GM21723 (cell line): ENCODE measurements at regions not wholly inside any gene's neighbourhood (a gene's known extent, or its start where the extent isn't known, plus 50 kb on each side); places are given as distances from the start of the nearest gene placed in this dataset.

Experiments used
- ATAC-seq: cut with Tn5 transposase; IDR thresholded peaks from one replicate; pipeline ENCODE4 v1.9.1; 2021; ENCODE audit warnings: mild to moderate bottlenecking, moderate library complexity; ENCODE audit not compliant: unreplicated experiment

GRCh38 chr5:58208674-58209073, 251.2 kb downstream of the PLK2 start:
- ATAC-seq = no peak

- ATAC-seq = no peak
Observed at GRCh38 chr5:58207076-58207475, 252.8 kb downstream of the PLK2 start.

DNA sequence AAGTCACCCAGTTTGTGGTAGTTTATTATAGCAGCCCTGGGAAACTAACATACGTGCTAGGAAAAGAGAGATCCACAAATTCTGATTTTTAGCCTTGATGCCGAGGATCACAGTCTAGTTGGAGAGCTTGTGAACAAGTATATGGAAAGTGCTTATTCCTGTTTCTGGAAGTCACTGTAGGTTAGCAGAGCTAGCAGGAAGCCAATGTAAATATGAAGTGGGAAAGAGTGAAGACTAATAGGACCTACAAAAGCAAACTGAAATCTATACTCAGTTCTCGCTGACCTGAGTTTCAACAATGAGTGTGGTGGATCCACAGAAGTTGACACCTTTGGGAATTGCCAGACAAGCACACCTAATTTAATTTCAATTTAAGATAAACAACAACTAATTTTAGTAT, 254.9 kb downstream of the PLK2 start:
- no peak for ATAC-seq

- no peak for ATAC-seq
Observed at GRCh38 chr5:58202941-58203444, 256.9 kb downstream of the PLK2 start.

- no peak for ATAC-seq
Observed at GRCh38 chr5:58201922-58202648, 257.8 kb downstream of the PLK2 start.

DNA sequence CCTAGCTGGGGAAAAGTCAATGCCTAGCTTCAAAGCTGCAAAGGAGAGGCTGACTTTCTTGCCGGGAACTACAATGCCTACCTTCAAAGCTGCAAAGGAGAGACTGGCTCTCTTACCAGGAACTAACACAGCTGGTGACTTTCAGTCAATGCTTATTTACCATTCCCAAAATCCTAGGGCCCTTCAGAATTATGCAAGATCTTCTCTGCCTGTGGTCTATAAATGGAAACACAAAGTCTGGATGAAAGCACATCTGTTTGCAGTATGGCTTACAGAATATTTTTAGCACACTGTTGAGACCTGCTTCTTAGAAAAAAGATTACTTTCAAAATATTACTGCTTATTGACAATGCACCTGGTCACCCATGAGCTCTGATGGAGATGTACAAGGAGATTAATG, 259.4 kb downstream of the PLK2 start:
- no peak for ATAC-seq

DNA sequence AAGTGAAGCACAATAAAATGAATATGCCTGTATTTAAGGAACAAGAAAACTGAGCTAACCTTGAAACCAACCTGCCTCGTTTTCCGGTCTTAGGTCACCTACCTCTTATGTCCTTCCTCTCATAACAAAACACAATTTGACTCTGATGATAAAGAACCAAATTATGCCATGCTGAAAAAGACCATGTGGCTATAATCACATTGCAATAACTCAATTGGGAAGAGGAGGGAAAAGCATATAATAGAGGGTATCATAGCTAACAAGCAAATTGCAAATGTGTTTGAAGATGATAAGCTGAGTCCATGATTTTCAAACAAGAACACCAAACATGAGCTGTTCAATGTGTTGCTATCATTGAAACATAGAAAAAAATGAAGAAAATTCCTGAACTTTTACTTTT, 260.8 kb downstream of the PLK2 start:
- no peak for ATAC-seq

DNA sequence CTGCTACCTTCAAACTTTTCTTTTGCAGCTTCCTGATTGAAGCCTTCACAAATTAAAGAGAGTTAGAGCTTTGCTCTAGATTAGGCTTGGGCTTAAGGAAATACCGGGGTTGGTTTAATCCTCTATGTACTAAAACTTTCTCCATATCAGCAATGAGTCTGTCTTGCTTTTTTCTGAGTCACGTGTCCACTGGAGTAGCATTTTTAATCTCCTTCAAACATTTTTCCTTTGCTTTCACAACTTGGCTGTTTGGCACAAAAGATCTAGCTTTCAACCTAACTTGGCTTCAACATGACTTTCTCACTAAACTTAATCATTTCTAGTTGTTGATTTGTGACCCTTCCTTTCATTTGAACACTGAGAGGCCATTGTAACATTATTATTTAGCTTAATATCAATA, 261.6 kb downstream of the PLK2 start:
- no peak for ATAC-seq

DNA sequence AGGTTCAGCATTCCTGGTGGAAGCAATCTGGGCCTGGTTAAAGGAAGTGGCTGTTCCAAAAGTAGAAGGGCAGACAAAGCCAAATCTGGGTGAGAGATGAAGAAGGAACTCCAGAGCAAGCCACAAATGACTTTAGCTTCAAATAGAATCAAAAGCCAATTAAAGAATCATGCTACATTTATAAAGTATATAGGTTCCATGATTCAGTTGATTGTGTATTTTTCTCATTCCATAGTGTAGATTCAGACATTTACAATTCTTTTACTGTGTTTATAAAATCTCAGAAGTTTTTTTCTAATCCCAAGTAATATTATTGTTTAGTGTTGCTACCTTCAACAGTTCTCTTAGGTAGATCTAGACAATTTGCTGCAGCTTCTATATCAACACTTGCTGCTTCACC, 262.0 kb downstream of the PLK2 start:
- ATAC-seq = no peak

DNA sequence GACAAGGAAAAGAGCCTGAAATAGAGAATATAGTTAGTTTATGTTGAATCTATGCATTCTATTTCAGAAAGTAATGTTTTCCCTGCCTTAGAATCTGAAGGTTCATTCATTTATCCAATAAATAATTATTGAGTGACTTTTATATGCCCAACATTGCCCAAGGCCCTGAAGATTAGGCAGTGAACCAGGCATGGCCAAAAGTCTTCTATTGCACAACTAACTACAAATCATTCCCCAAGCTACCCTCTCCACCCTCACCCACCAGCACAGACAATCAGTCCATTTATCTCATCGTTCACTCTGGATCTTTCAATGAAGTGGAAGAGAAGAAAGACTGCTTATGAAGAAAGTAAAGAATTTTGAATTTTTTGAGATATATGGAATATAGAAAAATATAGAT, 268.4 kb downstream of the PLK2 start:
- ATAC-seq = no peak

- ATAC-seq = no peak
Observed at GRCh38 chr5:58188262-58188651, 271.6 kb downstream of the PLK2 start.

DNA sequence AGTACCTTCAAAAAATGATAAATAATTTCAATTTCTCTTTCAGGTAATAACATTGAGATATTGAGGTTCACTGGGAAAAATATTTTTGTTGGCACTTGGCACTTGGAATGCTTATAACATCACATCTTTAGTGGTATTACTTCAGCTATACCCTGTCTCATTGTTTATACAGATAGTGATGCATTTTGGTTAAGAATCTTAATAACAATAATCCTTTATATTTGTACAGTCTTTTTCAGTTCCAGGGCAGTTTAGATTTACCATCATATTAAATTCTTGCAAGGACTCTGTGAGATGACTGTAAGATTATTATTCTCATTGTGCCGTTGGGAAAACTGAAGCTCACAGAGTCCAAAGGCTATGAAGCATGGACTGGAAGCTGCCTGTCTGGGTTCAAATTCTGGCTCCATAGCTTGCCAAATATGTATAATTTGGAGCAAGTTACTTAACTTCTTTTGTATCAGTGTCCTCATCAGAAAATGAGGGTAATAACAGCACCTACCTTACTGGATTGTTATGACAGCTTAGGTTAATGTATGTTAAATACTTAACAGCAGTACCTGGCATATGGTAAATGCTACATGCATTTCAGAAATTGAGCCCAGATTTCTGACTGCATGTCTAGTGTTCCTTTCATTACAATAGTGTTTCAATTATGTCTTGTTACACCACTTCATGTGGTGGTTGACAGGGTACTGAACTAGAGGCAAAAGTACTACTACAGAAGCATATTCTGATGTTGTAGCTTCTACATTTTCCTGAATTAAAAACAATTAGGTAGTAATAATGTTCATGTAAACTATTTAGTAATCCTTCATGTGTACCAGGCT, 272.2 kb downstream of the PLK2 start:
- no peak for ATAC-seq

DNA sequence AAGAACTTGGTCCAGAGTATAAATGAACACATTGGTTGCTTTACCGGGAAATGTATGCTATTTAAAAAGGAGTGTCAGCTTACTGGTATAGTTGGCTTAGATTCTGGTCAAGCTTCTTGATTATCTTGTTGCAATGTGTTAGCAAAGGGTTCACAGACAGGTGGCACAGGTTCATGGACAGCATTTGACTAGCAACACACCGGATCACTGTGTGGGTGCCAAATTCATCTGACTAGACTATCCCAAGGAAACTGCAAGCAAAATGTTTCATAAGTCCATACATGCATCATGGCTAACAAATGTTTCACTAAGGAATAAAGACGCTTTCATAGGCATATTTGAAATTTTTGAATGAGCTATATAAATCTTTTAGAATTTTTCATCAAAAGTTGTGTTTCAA, 274.1 kb downstream of the PLK2 start:
- no peak for ATAC-seq

- ATAC-seq = no peak
Observed at GRCh38 chr5:58185397-58185796, 274.5 kb downstream of the PLK2 start.

DNA sequence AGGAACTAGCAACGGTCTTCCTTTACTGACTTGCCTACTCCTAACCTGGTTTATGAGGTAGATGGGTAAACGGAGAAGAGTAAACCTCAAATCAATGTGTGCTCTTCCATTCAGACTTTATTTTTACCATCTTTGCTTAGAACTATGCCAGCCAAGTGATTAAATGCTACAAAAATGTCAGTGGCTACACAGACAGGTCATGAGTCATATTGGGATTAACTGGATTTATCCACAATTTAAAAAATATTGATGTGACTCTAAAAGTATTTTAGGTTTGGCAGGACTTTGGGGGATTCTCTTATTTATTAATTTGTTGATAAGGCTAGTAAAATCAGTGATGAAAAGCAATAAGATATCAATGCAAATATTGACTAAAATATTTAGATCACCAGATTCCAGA, 275.0 kb downstream of the PLK2 start:
- no peak for ATAC-seq

- ATAC-seq = no peak
Observed at GRCh38 chr5:58183786-58184085, 276.1 kb downstream of the PLK2 start.

- no peak for ATAC-seq
Observed at GRCh38 chr5:58183078-58183785, 276.7 kb downstream of the PLK2 start.

DNA sequence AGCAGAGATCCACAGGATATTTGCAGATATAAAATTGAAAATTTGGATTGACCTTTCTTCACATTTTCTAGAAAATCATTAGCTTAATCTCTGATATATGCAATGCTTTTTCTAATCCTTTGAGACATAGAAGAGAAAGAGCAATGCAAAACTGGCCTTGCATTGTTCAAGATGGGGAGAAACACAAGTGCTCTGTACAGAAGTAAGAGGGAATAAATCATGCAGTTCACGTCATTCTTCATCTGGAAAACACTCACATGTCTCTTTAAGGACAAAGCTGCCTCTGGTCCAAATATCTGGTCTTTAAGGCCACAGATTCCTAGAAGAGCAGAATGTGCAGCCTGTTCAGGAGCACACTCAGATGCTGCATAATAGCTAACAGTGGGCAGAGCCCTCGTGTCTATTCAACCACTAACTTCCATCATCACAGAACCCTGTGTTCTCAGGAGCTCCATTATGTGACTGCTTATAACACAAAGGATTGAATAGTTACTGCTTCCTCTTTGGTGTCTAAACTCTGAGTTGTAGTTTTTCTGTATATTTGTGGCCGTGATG, 277.5 kb downstream of the PLK2 start:
- ATAC-seq = no peak

GRCh38 chr5:58181578-58182286, 278.2 kb downstream of the PLK2 start:
- no peak for ATAC-seq

- no peak for ATAC-seq
Observed at GRCh38 chr5:58172946-58173345, 286.9 kb downstream of the PLK2 start.

- no peak for ATAC-seq
Observed at GRCh38 chr5:58165152-58165551, 294.7 kb downstream of the PLK2 start.
